T-helper 17 cell (primary cell): ENCODE measurements at regions not wholly inside any gene's neighbourhood (a gene's known extent, or its start where the extent isn't known, plus 50 kb on each side); places are given as distances from the start of the nearest gene placed in this dataset.
"Not testable (repeated sequence)": the region's sequence is repeated elsewhere in the genome, so short reads cannot be mapped to it uniquely, and the experiment has no call there.

Source experiments
- ATAC-seq: fragments of 150-1000 bp; cut with Tn5 transposase; 2 replicates; pipeline ENCODE4 v1.10.0; 2021; ENCODE audit warnings: mild to moderate bottlenecking, moderate library complexity
- DNase-seq, 3 donors: peaks; one replicate each; pipeline versions ENCODE4 v3.0.0 to v3.0.0-alpha.2; 2020 to 2021
- H3K9me3 ChIP-seq: one replicate; pipeline ENCODE4 v1.7.0; 2013; ENCODE audit warnings: low read length, mild to moderate bottlenecking; ENCODE audit not compliant: control insufficient read depth, poor library complexity, severe bottlenecking
- H3K27ac Mint-ChIP-seq: one replicate; pipeline ENCODE4 v1.8.0; 2022; ENCODE audit warnings: mild to moderate bottlenecking, moderate library complexity, mixed read lengths
- H3K27me3 Mint-ChIP-seq: one replicate; pipeline ENCODE4 v1.8.0; 2022; ENCODE audit warnings: mixed read lengths
- H3K36me3 Mint-ChIP-seq: one replicate; pipeline ENCODE4 v1.8.0; 2022; ENCODE audit warnings: low read depth, mixed read lengths
- H3K4me1 Mint-ChIP-seq: one replicate; pipeline ENCODE4 v1.8.0; 2022; ENCODE audit warnings: mild to moderate bottlenecking, mixed read lengths
- H3K4me3 Mint-ChIP-seq: one replicate; pipeline ENCODE4 v1.8.0; 2022; ENCODE audit warnings: mild to moderate bottlenecking, moderate library complexity, mixed read lengths

- ATAC-seq, result no peak
- H3K9me3 ChIP-seq, result no peaks in the 10 kb centered on the region
- no peak overlapping the region for H3K4me3 Mint-ChIP-seq
- peaks cover 2% of the 10 kb centered on the region for H3K36me3 Mint-ChIP-seq
- no peaks in the 10 kb centered on the region for H3K4me1 Mint-ChIP-seq
- DNase-seq, result no peak
- no peak overlapping the region for H3K27ac Mint-ChIP-seq
- peaks cover 4% of the 10 kb centered on the region for H3K27me3 Mint-ChIP-seq
Observed at GRCh38 chr6:11868392-11868791, 89.8 kb upstream of the ADTRP start.

- ATAC-seq, result no peak
- no peaks in the 10 kb centered on the region for H3K9me3 ChIP-seq
- Mint-ChIP-seq H3K36me3 (peaks cover 2% of the 10 kb centered on the region), H3K27ac (no peak overlapping the region), H3K27me3 (peaks cover 4% of the 10 kb centered on the region), H3K4me1 (no peaks in the 10 kb centered on the region), H3K4me3 (no peak overlapping the region)
- DNase-seq, result no peak
Observed at GRCh38 chr6:11865680-11866300, 87.2 kb upstream of the ADTRP start.

GRCh38 chr6:11858439-11858838, 79.8 kb upstream of the ADTRP start:
- no peak overlapping the region for H3K4me3 Mint-ChIP-seq
- H3K27ac Mint-ChIP-seq, result no peak overlapping the region
- H3K9me3 ChIP-seq, result no peaks in the 10 kb centered on the region
- ATAC-seq (no peak), DNase-seq (no peak)
- H3K36me3 Mint-ChIP-seq, result no peaks in the 10 kb centered on the region
- H3K27me3 Mint-ChIP-seq, result peaks cover 4% of the 10 kb centered on the region
- no peaks in the 10 kb centered on the region for H3K4me1 Mint-ChIP-seq

- H3K27ac Mint-ChIP-seq, result no peak overlapping the region
- peaks cover 4% of the 10 kb centered on the region for H3K27me3 Mint-ChIP-seq
- H3K36me3 Mint-ChIP-seq, result no peaks in the 10 kb centered on the region
- H3K4me3 Mint-ChIP-seq, result no peak overlapping the region
- no peak for DNase-seq
- ATAC-seq, result no peak
- no peaks in the 10 kb centered on the region for H3K9me3 ChIP-seq
- H3K4me1 Mint-ChIP-seq, result no peaks in the 10 kb centered on the region
Observed at GRCh38 chr6:11855743-11856142, 77.1 kb upstream of the ADTRP start.

GRCh38 chr6:11854408-11855165, 76.0 kb upstream of the ADTRP start:
- Mint-ChIP-seq H3K27ac (no peak overlapping the region), H3K27me3 (peaks cover 4% of the 10 kb centered on the region), H3K36me3 (no peaks in the 10 kb centered on the region), H3K4me1 (no peaks in the 10 kb centered on the region), H3K4me3 (no peak overlapping the region)
- no peak for DNase-seq
- ATAC-seq, result no peak
- no peaks in the 10 kb centered on the region for H3K9me3 ChIP-seq

GRCh38 chr6:11853678-11854407, 75.2 kb upstream of the ADTRP start:
- Mint-ChIP-seq H3K27ac (no peak overlapping the region), H3K4me3 (no peak overlapping the region), H3K27me3 (peaks cover 4% of the 10 kb centered on the region), H3K36me3 (no peaks in the 10 kb centered on the region), H3K4me1 (no peaks in the 10 kb centered on the region)
- ATAC-seq (no peak), DNase-seq (no peak)
- no peaks in the 10 kb centered on the region for H3K9me3 ChIP-seq

GRCh38 chr6:11852061-11852651, 73.6 kb upstream of the ADTRP start:
- Mint-ChIP-seq H3K36me3 (no peaks in the 10 kb centered on the region), H3K27me3 (peaks cover 4% of the 10 kb centered on the region), H3K4me3 (peak overlapping the region; percentile 73), H3K4me1 (no peaks in the 10 kb centered on the region), H3K27ac (peak overlapping the region; percentile 35)
- DNase-seq, result no peak
- no peaks in the 10 kb centered on the region for H3K9me3 ChIP-seq
- ATAC-seq, result peak; percentile 47

GRCh38 chr6:11851387-11851786, 72.8 kb upstream of the ADTRP start:
- no peaks in the 10 kb centered on the region for H3K36me3 Mint-ChIP-seq

GRCh38 chr6:11848852-11849731, 70.5 kb upstream of the ADTRP start:
- peaks cover 2% of the 10 kb centered on the region for H3K4me1 Mint-ChIP-seq
- H3K27ac Mint-ChIP-seq, result no peak overlapping the region
- no peaks in the 10 kb centered on the region for H3K36me3 Mint-ChIP-seq
- H3K4me3 Mint-ChIP-seq, result no peak overlapping the region
- H3K9me3 ChIP-seq, result no peaks in the 10 kb centered on the region
- DNase-seq, result no peak
- no peaks in the 10 kb centered on the region for H3K27me3 Mint-ChIP-seq
- no peak for ATAC-seq

More at GRCh38 chr6:11851387-11851786, 72.8 kb upstream of the ADTRP start:
- Mint-ChIP-seq H3K4me3 (no peak overlapping the region), H3K4me1 (no peaks in the 10 kb centered on the region), H3K27ac (no peak overlapping the region), H3K27me3 (peaks cover 4% of the 10 kb centered on the region)
- H3K9me3 ChIP-seq, result no peaks in the 10 kb centered on the region
- ATAC-seq, result no peak
- DNase-seq, result no peak

- Mint-ChIP-seq H3K27me3 (no peaks in the 10 kb centered on the region), H3K4me1 (peaks cover 2% of the 10 kb centered on the region), H3K4me3 (no peak overlapping the region), H3K27ac (no peak overlapping the region), H3K36me3 (no peaks in the 10 kb centered on the region)
- ATAC-seq (no peak), DNase-seq (no peak)
- no peaks in the 10 kb centered on the region for H3K9me3 ChIP-seq
Observed at GRCh38 chr6:11848346-11848651, 69.7 kb upstream of the ADTRP start.

- H3K36me3 Mint-ChIP-seq, result no peaks in the 10 kb centered on the region
- H3K27ac Mint-ChIP-seq, result no peak overlapping the region
- ATAC-seq (no peak), DNase-seq (no peak)
- H3K27me3 Mint-ChIP-seq, result no peaks in the 10 kb centered on the region
- H3K4me1 Mint-ChIP-seq, result peaks cover 2% of the 10 kb centered on the region
- no peaks in the 10 kb centered on the region for H3K9me3 ChIP-seq
- H3K4me3 Mint-ChIP-seq, result no peak overlapping the region
Observed at GRCh38 chr6:11847515-11848345, 69.1 kb upstream of the ADTRP start.

GRCh38 chr6:11847068-11847467, 68.5 kb upstream of the ADTRP start:
- not testable (repeated sequence) for ATAC-seq, DNase-seq, H3K4me1 Mint-ChIP-seq, H3K4me3 Mint-ChIP-seq, H3K36me3 Mint-ChIP-seq, H3K27ac Mint-ChIP-seq, H3K9me3 ChIP-seq, H3K27me3 Mint-ChIP-seq
